Panc1 (cell line): ENCODE measurements at regions not wholly inside any gene's neighbourhood (a gene's known extent, or its start where the extent isn't known, plus 50 kb on each side); places are given as distances from the start of the nearest gene placed in this dataset.

Experiments
- POLR2AphosphoS5 ChIP-seq: IDR thresholded peaks from 2 replicates; pipeline ENCODE4 v1.6.1; 2012; ENCODE audit warnings: mild to moderate bottlenecking, low read depth, low read length, moderate library complexity
- SIN3A ChIP-seq: IDR thresholded peaks from 2 replicates; pipeline ENCODE4 v1.6.1; 2012; ENCODE audit warnings: low read depth, mild to moderate bottlenecking, low read length, moderate library complexity, borderline replicate concordance; ENCODE audit not compliant: insufficient read depth
- TCF7L2 ChIP-seq: IDR thresholded peaks from 2 replicates; pipeline ENCODE4 v1.6.1; 2011; ENCODE audit warnings: mild to moderate bottlenecking, low read depth, low read length, inconsistent platforms
- TF ChIP-seq, protein P1 (sequence below), 2 experiments: IDR thresholded peaks; 2 replicates each; pipeline ENCODE4 v1.6.1; 2011 to 2012; ENCODE audit warnings: low read depth in 2 of 2, control low read depth in 1 of 2, low read length in 1 of 2, mild to moderate bottlenecking in 1 of 2, moderate library complexity in 1 of 2; ENCODE audit not compliant: insufficient read depth in 1 of 2
- TF ChIP-seq, protein P2 (sequence below): fragments of 450-650 bp; IDR thresholded peaks from 2 replicates; pipeline ENCODE4 v1.5.1; 2017; ENCODE audit warnings: mild to moderate bottlenecking

GRCh38 chr9:107109324-107109723 lies 173.8 kb upstream of the RAD23B start:
- TF ChIP-seq, protein P1, sequence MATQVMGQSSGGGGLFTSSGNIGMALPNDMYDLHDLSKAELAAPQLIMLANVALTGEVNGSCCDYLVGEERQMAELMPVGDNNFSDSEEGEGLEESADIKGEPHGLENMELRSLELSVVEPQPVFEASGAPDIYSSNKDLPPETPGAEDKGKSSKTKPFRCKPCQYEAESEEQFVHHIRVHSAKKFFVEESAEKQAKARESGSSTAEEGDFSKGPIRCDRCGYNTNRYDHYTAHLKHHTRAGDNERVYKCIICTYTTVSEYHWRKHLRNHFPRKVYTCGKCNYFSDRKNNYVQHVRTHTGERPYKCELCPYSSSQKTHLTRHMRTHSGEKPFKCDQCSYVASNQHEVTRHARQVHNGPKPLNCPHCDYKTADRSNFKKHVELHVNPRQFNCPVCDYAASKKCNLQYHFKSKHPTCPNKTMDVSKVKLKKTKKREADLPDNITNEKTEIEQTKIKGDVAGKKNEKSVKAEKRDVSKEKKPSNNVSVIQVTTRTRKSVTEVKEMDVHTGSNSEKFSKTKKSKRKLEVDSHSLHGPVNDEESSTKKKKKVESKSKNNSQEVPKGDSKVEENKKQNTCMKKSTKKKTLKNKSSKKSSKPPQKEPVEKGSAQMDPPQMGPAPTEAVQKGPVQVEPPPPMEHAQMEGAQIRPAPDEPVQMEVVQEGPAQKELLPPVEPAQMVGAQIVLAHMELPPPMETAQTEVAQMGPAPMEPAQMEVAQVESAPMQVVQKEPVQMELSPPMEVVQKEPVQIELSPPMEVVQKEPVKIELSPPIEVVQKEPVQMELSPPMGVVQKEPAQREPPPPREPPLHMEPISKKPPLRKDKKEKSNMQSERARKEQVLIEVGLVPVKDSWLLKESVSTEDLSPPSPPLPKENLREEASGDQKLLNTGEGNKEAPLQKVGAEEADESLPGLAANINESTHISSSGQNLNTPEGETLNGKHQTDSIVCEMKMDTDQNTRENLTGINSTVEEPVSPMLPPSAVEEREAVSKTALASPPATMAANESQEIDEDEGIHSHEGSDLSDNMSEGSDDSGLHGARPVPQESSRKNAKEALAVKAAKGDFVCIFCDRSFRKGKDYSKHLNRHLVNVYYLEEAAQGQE (IDR thresholded peaks at IDR 0.05; ENCODE audit: insufficient read depth in 1 of 2, low read depth in 2 of 2, low read length in 1 of 2): no peak
- TF ChIP-seq, protein P2, sequence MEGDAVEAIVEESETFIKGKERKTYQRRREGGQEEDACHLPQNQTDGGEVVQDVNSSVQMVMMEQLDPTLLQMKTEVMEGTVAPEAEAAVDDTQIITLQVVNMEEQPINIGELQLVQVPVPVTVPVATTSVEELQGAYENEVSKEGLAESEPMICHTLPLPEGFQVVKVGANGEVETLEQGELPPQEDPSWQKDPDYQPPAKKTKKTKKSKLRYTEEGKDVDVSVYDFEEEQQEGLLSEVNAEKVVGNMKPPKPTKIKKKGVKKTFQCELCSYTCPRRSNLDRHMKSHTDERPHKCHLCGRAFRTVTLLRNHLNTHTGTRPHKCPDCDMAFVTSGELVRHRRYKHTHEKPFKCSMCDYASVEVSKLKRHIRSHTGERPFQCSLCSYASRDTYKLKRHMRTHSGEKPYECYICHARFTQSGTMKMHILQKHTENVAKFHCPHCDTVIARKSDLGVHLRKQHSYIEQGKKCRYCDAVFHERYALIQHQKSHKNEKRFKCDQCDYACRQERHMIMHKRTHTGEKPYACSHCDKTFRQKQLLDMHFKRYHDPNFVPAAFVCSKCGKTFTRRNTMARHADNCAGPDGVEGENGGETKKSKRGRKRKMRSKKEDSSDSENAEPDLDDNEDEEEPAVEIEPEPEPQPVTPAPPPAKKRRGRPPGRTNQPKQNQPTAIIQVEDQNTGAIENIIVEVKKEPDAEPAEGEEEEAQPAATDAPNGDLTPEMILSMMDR: no peak
- TF ChIP-seq SIN3A (no peak), POLR2AphosphoS5 (no peak), TCF7L2 (no peak)
